ENCODE measurements at regions not wholly inside any gene's neighbourhood (a gene's known extent, or its start where the extent isn't known, plus 50 kb on each side); places are given as distances from the start of the nearest gene placed in this dataset.

- TF ChIP-seq CTCF (IDR thresholded peaks at IDR 0.05) (no peak), POLR2A (IDR thresholded peaks at IDR 0.05) (no peak), POLR2AphosphoS5 (IDR thresholded peaks at IDR 0.05) (no peak)
Measured at GRCh38 chr2:184053326-184053725, 545.0 kb upstream of the ZNF804A start.

Data from suprapubic skin (tissue), 4 donors.